ENCODE measurements at regions not wholly inside any gene's neighbourhood (a gene's known extent, or its start where the extent isn't known, plus 50 kb on each side); places are given as distances from the start of the nearest gene placed in this dataset.

- H3K4me3 ChIP-seq: no peak overlapping the region
- TF ChIP-seq, protein P1, sequence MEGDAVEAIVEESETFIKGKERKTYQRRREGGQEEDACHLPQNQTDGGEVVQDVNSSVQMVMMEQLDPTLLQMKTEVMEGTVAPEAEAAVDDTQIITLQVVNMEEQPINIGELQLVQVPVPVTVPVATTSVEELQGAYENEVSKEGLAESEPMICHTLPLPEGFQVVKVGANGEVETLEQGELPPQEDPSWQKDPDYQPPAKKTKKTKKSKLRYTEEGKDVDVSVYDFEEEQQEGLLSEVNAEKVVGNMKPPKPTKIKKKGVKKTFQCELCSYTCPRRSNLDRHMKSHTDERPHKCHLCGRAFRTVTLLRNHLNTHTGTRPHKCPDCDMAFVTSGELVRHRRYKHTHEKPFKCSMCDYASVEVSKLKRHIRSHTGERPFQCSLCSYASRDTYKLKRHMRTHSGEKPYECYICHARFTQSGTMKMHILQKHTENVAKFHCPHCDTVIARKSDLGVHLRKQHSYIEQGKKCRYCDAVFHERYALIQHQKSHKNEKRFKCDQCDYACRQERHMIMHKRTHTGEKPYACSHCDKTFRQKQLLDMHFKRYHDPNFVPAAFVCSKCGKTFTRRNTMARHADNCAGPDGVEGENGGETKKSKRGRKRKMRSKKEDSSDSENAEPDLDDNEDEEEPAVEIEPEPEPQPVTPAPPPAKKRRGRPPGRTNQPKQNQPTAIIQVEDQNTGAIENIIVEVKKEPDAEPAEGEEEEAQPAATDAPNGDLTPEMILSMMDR (IDR thresholded peaks at IDR 0.05; ENCODE audit: control extremely low read depth, extremely low read depth): no peak
- no peaks in the 10 kb centered on the region for H3K27me3 ChIP-seq (ENCODE audit: control insufficient read depth in 3 of 3, insufficient read depth in 3 of 3, low read length in 2 of 3)
- no peak overlapping the region for H3K9ac ChIP-seq (ENCODE audit: insufficient read depth in 1 of 2, low read length in 2 of 2)
- ATAC-seq (ENCODE audit: insufficient read depth, low FRiP score) (no peak), DNase-seq (no peak)
- peaks cover 0 to 3% (median 0%) of the 10 kb centered on the region in 5 donors for H3K4me1 ChIP-seq (ENCODE audit: control insufficient read depth in 5 of 5, insufficient read depth in 5 of 5, low read length in 5 of 5)
- H3K36me3 ChIP-seq (ENCODE audit: control insufficient read depth in 4 of 4, insufficient read depth in 4 of 4, low read length in 4 of 4): no peaks in the 10 kb centered on the region
- H3K27ac ChIP-seq (ENCODE audit: low read depth in 1 of 2, low read length in 1 of 2): no peak overlapping the region
- 85 to 88% methylated on average over 5 of the region's 5 CpGs for WGBS, 2 donors
- H3K9me3 ChIP-seq (ENCODE audit: control insufficient read depth in 4 of 4, insufficient read depth in 3 of 4, low read length in 3 of 4): no peaks in the 10 kb centered on the region
These were observed 74.0 kb downstream of the MAB21L3 start for GRCh38 chr1:116185161-116185701.

- Histone ChIP-seq H3K36me3 (ENCODE audit: control insufficient read depth in 4 of 4, insufficient read depth in 4 of 4, low read length in 4 of 4) (no peaks in the 10 kb centered on the region), H3K4me3 (no peak overlapping the region), H3K4me1 (ENCODE audit: control insufficient read depth in 5 of 5, insufficient read depth in 5 of 5, low read length in 5 of 5) (no peaks in the 10 kb centered on the region), H3K27me3 (ENCODE audit: control insufficient read depth in 3 of 3, insufficient read depth in 3 of 3, low read length in 2 of 3) (peaks cover 0 to 3% (median 0%) of the 10 kb centered on the region in 3 donors), H3K9me3 (ENCODE audit: control insufficient read depth in 4 of 4, insufficient read depth in 3 of 4, low read length in 3 of 4) (no peaks in the 10 kb centered on the region), H3K27ac (ENCODE audit: low read depth in 1 of 2, low read length in 1 of 2) (no peak overlapping the region), H3K9ac (ENCODE audit: insufficient read depth in 1 of 2, low read length in 2 of 2) (no peak overlapping the region)
- no peak for DNase-seq
- TF ChIP-seq, protein P1 (IDR thresholded peaks at IDR 0.05; ENCODE audit: control extremely low read depth, extremely low read depth): no peak
- ATAC-seq (ENCODE audit: insufficient read depth, low FRiP score): no peak
- WGBS, 2 donors: 63 to 86% methylated on average over 3 of the region's 3 CpGs
These were observed 78.3 kb downstream of the MAB21L3 start for GRCh38 chr1:116189481-116189880.

GRCh38 chr1:116191294-116191693, 80.1 kb downstream of the MAB21L3 start:
- H3K9me3 ChIP-seq (ENCODE audit: control insufficient read depth in 4 of 4, insufficient read depth in 3 of 4, low read length in 3 of 4): no peaks in the 10 kb centered on the region
- no peaks in the 10 kb centered on the region for H3K36me3 ChIP-seq (ENCODE audit: control insufficient read depth in 4 of 4, insufficient read depth in 4 of 4, low read length in 4 of 4)
- H3K4me3 ChIP-seq: no peak overlapping the region
- ATAC-seq (ENCODE audit: insufficient read depth, low FRiP score) (no peak), DNase-seq (no peak)
- H3K9ac ChIP-seq (ENCODE audit: insufficient read depth in 1 of 2, low read length in 2 of 2): no peak overlapping the region
- no peak overlapping the region for H3K27ac ChIP-seq (ENCODE audit: low read depth in 1 of 2, low read length in 1 of 2)
- H3K27me3 ChIP-seq (ENCODE audit: control insufficient read depth in 3 of 3, insufficient read depth in 3 of 3, low read length in 2 of 3): peaks cover 0 to 3% (median 0%) of the 10 kb centered on the region in 3 donors
- TF ChIP-seq, protein P1 (IDR thresholded peaks at IDR 0.05; ENCODE audit: control extremely low read depth, extremely low read depth): no peak
- WGBS, 2 donors: 86 to 94% methylated on average over 2 of the region's 2 CpGs
- no peaks in the 10 kb centered on the region for H3K4me1 ChIP-seq (ENCODE audit: control insufficient read depth in 5 of 5, insufficient read depth in 5 of 5, low read length in 5 of 5)

GRCh38 chr1:116193768-116194167, 82.6 kb downstream of the MAB21L3 start:
- no peaks in the 10 kb centered on the region for H3K36me3 ChIP-seq (ENCODE audit: control insufficient read depth in 4 of 4, insufficient read depth in 4 of 4, low read length in 4 of 4)
- DNase-seq (no peak), ATAC-seq (ENCODE audit: insufficient read depth, low FRiP score) (no peak)

More at GRCh38 chr1:116193768-116194167, 82.6 kb downstream of the MAB21L3 start:
- no peak overlapping the region for H3K4me3 ChIP-seq
- H3K9ac ChIP-seq (ENCODE audit: insufficient read depth in 1 of 2, low read length in 2 of 2): no peak overlapping the region
- no peaks in the 10 kb centered on the region for H3K9me3 ChIP-seq (ENCODE audit: control insufficient read depth in 4 of 4, insufficient read depth in 3 of 4, low read length in 3 of 4)
- no peaks in the 10 kb centered on the region for H3K4me1 ChIP-seq (ENCODE audit: control insufficient read depth in 5 of 5, insufficient read depth in 5 of 5, low read length in 5 of 5)
- H3K27me3 ChIP-seq (ENCODE audit: control insufficient read depth in 3 of 3, insufficient read depth in 3 of 3, low read length in 2 of 3): peaks cover 0 to 3% (median 0%) of the 10 kb centered on the region in 3 donors
- no peak overlapping the region for H3K27ac ChIP-seq (ENCODE audit: low read depth in 1 of 2, low read length in 1 of 2)
- TF ChIP-seq, protein P1 (IDR thresholded peaks at IDR 0.05; ENCODE audit: control extremely low read depth, extremely low read depth): no peak
- WGBS, 2 donors: 96 to 98% methylated on average over 2 of the region's 2 CpGs

Measured in lung (tissue), 11 donors.